ENCODE measurements at regions not wholly inside any gene's neighbourhood (a gene's known extent, or its start where the extent isn't known, plus 50 kb on each side); places are given as distances from the start of the nearest gene placed in this dataset.

DNA sequence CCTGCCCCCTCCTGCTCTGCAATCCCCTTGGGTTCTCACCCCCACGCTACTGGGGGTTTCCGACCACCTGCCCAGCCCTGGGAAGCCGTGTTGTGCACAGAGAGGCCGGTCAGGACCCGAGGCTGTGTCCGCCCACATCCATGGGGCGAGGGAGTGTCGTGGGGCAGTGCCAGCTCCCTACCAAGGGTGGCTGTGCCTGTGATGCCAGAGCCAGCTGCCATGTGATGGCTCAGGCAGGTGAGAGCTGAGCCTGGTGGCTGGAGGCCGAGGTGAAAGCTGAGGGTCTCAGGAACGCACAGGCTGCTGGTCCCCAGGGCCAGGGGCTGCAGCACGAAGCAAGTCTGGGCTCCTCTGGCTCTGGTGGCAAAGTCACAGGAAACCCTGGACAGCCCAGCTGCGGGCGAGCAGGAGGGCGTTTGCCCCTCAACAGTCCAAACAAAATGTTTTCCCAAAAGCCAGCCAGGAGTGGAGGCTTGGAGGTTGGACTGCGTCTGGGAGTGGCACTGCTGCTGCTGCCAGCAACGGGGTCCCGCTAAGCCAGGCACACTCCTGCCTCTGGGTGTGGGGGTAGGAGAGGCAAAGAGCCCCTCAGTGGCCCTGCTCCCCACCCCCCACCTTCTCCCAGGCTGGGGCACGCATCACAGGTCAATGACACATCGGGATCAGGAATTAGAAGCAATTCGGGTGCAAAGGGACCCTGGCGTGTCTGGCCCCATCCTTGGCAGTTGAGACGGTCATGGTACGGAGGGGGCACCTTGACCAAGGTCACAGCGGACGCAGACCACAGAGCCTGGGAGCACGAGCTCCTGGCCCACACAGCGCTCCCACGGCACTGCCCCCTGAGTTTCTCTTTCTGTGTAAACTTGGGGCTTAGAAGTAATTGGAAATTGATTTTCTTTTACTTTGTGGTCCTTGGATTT lies 72.4 kb upstream of the GPC1 start:
- Mint-ChIP-seq H3K4me1 (ENCODE audit: low read depth) (no peaks in the 10 kb centered on the region), H3K4me3 (no peak overlapping the region), H3K27ac (no peak overlapping the region), H3K36me3 (ENCODE audit: low read depth) (no peaks in the 10 kb centered on the region), H3K9me3 (peaks cover 8% of the 10 kb centered on the region), H3K27me3 (no peaks in the 10 kb centered on the region)

DNA sequence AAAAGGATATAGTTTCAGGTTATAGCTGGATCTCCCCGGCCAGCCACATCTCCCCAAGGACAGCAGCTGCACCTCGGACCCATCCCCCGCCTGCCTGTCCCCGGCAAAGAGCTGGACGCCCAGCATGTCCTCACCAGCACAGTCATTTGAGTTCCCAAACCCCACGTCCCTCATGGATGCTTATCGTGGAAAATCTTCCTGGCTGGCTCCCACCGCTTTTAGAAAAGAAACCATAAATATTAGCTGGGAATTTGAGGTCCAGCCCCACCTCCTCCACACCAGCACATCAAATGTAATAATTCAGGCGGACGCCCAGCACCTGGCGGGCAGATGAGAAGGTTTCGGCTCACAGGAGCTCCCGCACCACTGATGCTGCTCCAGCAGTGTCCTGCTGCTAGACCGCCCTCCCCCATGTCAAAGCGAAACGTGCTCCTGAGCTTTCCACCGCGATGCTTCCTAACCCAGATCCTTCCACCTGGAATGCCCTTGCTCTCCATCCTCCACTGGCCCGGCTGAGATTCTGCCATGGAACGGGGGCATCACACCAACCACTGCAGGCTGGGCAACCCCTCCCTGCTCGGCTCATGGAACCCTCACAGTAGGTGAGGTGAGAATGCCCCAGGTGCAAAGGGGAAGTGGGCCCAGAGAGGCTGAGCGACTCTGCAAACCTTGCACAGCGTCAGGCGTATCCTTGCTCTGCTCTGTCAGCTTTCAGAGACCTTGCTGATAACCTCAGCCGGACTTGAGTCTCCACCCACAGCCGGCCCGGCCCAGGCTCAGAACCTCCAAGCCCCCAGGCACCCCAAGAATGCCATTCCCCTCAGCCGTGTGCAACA lies 71.5 kb upstream of the GPC1 start:
- Mint-ChIP-seq H3K27ac (no peak overlapping the region), H3K4me1 (ENCODE audit: low read depth) (no peaks in the 10 kb centered on the region), H3K4me3 (no peak overlapping the region), H3K36me3 (ENCODE audit: low read depth) (no peaks in the 10 kb centered on the region), H3K27me3 (no peaks in the 10 kb centered on the region), H3K9me3 (peaks cover 8% of the 10 kb centered on the region)

DNA sequence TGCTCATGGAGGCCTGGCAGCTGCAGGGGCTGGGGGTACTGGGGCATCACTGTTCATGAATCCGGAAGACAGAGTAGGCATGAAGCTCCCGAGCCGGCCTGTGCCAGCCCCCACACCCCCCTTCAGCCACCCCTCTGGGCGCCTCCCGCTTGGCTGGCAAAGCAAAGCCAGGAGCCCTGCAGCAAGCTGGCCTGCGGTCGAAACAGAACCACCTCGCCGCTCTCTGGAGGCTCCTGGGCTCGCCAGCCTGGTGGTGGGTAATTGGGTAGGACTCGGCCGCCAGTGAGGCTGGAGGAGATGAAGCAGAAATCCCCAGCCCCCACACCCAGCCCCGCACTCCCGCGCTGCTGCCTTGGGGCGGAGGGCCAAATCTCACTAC lies 70.9 kb upstream of the GPC1 start:
- Mint-ChIP-seq H3K4me3 (no peak overlapping the region), H3K27ac (no peak overlapping the region)

DNA sequence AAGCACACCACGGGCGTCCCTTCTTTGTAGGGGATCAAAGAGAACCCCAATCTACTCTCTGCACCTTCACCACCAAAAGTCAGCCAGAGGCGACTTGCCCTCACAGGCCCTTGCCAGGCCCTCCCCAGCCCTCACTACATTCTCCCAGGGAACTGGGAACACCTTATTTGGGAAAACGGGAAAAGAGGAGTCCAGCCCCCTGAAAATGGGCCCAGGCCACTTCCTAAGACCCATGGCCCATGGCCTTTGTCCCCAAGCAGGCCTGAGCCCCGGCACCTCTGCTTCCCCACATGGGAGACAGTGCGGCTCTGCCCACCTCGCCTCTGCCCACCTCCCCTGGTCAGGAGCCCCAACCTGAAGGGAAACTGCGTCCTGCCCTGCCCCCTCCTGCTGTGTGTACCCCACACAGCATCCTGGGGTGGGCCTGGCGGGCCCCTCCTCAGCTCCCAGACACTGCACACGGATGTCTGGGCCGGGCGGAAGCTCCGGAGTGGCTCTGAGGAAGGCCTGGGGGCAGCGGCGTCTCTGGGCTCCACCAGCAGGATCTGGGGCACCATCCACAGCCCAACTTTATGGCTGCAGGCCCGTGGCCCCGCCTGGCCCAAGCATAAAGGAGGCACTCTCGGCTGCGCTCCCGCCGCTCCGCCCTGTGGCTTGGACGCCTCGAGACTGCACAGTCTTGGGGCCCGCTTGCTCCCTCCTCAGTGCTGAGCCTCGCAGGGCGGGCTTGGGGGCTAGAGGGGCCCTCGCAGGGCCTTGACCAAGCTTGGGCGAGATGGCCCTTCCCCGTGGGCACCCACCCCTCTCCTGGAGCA lies 70.3 kb upstream of the GPC1 start:
- Mint-ChIP-seq H3K27me3 (no peaks in the 10 kb centered on the region), H3K27ac (no peak overlapping the region), H3K4me3 (no peak overlapping the region)

More for the DNA sequence above, 70.9 kb upstream of the GPC1 start:
- Mint-ChIP-seq H3K4me1 (ENCODE audit: low read depth) (no peaks in the 10 kb centered on the region), H3K36me3 (ENCODE audit: low read depth) (no peaks in the 10 kb centered on the region), H3K9me3 (peaks cover 8% of the 10 kb centered on the region), H3K27me3 (no peaks in the 10 kb centered on the region)

DNA sequence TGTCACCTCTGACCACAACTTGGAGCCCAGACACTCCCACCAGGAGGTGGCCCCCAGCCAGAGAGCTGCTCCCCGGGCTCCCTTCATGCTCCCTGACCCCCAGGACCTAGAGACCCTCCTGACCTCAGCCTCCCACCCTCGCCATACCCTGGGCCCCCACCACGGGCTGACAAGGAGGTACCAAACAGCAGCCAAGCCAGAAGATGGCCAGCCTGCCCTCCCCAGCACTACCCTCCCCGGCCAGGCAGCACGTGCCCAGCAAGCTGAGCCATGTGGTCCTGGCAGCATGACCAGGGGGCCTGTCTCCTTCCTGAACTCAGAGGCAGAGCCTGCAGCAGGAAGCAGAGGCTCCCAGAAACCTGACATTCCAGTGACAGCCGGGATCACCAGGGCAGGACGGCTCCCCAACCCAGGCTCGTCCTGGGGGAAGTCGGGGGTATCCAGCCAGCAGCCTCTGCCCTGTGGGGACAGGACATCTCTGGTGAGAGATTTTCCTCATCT lies 69.4 kb upstream of the GPC1 start:
- Mint-ChIP-seq H3K4me3 (no peak overlapping the region), H3K27ac (no peak overlapping the region), H3K4me1 (ENCODE audit: low read depth) (no peaks in the 10 kb centered on the region), H3K27me3 (no peaks in the 10 kb centered on the region), H3K36me3 (ENCODE audit: low read depth) (no peaks in the 10 kb centered on the region), H3K9me3 (peaks cover 2% of the 10 kb centered on the region)

More for the DNA sequence above, 70.3 kb upstream of the GPC1 start:
- Mint-ChIP-seq H3K9me3 (peaks cover 8% of the 10 kb centered on the region), H3K4me1 (ENCODE audit: low read depth) (no peaks in the 10 kb centered on the region), H3K36me3 (ENCODE audit: low read depth) (no peaks in the 10 kb centered on the region)

DNA sequence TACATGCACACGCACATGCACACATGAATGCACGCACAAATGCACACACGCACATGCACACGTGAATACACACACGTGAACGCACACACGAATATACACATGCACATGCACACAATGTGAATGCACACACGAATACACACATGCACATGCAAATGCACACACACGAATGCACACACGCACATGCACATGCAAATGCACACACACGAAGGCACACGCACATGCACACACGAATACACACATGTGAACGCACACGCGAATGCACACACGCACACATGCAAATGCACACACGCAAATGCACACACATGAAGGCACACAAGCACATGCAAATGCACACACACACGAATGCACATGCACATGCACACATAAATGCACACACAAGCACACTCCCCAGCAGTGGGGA lies 68.6 kb upstream of the GPC1 start:
- Mint-ChIP-seq H3K4me3 (no peak overlapping the region), H3K4me1 (ENCODE audit: low read depth) (no peaks in the 10 kb centered on the region), H3K9me3 (no peaks in the 10 kb centered on the region), H3K27me3 (no peaks in the 10 kb centered on the region), H3K36me3 (ENCODE audit: low read depth) (no peaks in the 10 kb centered on the region), H3K27ac (no peak overlapping the region)

DNA sequence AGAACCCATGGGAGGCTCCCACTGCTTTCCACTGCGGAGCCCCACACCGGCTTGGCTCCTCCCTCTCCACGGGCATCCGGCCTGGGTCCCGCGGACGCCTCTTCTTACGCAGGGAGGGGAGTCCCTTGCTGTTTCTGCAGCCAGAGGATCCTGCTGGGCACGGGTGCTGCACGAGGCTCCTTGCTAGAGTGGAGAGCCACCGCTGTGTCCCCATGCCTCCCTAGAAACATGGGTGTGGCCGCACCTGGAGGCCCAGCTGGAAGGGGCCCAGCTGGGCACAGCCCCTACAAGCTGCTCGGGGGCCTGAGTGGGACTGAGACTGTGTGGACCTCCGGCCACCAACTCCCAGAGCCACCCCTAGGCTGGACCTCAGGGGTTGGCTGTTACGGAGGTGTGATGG lies 67.7 kb upstream of the GPC1 start:
- H3K4me1 Mint-ChIP-seq (ENCODE audit: low read depth), result no peaks in the 10 kb centered on the region
- H3K27me3 Mint-ChIP-seq, result no peaks in the 10 kb centered on the region
- no peaks in the 10 kb centered on the region for H3K9me3 Mint-ChIP-seq
- H3K36me3 Mint-ChIP-seq (ENCODE audit: low read depth), result no peaks in the 10 kb centered on the region
- H3K27ac Mint-ChIP-seq, result no peak overlapping the region
- no peak overlapping the region for H3K4me3 Mint-ChIP-seq

DNA sequence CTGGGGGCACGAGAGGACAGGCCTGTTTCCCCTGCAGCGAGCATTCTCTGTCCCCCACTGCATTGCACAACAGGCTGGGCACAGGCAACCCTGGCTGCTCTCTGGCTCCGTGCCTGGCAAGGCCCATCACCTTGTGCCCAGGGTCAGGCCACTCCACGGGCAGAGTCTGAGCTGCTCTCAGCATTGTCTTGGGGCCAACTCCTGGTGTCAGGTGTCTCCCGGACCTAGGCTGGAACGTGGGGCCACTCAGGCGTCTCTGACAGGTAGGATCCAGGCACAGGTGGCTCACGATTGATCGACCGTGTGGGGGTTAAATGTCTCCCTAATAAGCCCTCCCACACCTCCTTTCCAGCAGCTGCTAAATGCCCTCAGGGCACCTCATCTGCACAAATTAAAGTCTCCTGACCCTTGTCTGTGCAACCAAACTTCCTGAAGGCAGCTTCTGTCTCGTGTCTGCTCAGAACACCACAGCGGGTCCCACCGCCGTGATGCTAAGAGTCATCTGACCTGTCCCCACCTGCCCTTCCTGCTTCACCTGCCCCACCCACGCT lies 66.6 kb upstream of the GPC1 start:
- Mint-ChIP-seq H3K27me3 (no peaks in the 10 kb centered on the region), H3K36me3 (ENCODE audit: low read depth) (no peaks in the 10 kb centered on the region), H3K4me1 (ENCODE audit: low read depth) (no peaks in the 10 kb centered on the region), H3K9me3 (no peaks in the 10 kb centered on the region), H3K4me3 (no peak overlapping the region), H3K27ac (no peak overlapping the region)

DNA sequence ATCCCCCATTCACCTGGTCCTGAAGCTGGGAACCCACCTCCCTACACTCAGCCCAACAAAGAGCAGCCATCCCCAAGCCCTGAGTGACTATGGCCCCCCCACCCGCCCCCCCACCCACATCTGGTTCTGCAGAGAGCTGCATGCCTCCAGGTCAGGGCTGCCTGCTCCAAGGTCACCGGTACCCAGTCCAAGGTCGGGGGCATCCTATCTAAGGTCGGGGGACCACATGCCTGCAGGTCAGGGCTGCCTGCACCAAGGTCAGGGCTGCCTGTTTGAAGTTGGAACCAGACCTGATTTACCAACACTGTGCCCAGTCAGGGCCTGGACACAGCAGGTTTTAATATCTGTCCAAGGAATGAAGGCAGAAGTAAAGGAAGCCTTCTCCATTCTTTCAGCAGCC lies 66.1 kb upstream of the GPC1 start:
- no peaks in the 10 kb centered on the region for H3K9me3 Mint-ChIP-seq
- no peaks in the 10 kb centered on the region for H3K36me3 Mint-ChIP-seq (ENCODE audit: low read depth)
- H3K27ac Mint-ChIP-seq, result no peak overlapping the region
- no peaks in the 10 kb centered on the region for H3K27me3 Mint-ChIP-seq
- no peak overlapping the region for H3K4me3 Mint-ChIP-seq
- H3K4me1 Mint-ChIP-seq (ENCODE audit: low read depth), result no peaks in the 10 kb centered on the region

DNA sequence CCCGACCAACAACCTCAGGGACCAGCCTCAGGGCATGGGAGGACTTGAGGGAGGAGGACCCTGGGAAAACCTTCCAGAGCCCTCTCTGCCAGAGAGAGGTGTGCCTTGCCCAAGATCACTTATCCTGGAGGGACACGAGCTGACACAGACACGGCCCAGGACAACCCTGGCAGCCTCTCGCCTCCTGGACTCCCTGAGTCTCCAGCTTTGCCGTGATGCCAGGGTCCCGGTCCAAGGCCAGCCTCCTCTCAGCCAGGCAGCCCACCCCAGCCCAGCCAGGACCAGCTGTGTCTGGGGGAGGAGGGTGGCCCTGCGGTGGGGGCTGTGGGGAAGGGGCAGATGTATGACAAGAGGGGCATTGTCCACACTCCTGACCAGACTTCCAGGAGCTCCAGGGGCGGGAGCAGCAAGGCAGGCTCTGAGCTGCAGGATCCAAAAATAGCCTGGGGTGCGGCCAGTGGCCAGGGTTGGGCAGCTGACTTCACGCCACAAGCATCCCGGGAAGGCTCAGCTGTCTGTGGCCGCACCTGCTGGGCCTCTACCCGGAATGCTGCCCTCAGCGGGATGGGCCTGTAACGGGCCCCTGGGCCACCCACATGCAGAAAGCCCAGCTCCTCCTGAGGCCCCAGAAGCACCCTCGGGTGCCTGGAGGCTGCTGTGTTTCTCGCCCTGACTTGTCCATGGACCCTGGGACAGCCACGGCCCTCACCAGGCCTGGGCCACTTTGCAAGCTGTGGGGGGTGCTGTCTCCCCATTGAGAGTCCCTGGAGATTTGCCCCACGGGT lies 65.5 kb upstream of the GPC1 start:
- Mint-ChIP-seq H3K36me3 (ENCODE audit: low read depth) (no peaks in the 10 kb centered on the region), H3K27ac (no peak overlapping the region), H3K27me3 (no peaks in the 10 kb centered on the region), H3K9me3 (no peaks in the 10 kb centered on the region), H3K4me3 (no peak overlapping the region), H3K4me1 (ENCODE audit: low read depth) (no peaks in the 10 kb centered on the region)

DNA sequence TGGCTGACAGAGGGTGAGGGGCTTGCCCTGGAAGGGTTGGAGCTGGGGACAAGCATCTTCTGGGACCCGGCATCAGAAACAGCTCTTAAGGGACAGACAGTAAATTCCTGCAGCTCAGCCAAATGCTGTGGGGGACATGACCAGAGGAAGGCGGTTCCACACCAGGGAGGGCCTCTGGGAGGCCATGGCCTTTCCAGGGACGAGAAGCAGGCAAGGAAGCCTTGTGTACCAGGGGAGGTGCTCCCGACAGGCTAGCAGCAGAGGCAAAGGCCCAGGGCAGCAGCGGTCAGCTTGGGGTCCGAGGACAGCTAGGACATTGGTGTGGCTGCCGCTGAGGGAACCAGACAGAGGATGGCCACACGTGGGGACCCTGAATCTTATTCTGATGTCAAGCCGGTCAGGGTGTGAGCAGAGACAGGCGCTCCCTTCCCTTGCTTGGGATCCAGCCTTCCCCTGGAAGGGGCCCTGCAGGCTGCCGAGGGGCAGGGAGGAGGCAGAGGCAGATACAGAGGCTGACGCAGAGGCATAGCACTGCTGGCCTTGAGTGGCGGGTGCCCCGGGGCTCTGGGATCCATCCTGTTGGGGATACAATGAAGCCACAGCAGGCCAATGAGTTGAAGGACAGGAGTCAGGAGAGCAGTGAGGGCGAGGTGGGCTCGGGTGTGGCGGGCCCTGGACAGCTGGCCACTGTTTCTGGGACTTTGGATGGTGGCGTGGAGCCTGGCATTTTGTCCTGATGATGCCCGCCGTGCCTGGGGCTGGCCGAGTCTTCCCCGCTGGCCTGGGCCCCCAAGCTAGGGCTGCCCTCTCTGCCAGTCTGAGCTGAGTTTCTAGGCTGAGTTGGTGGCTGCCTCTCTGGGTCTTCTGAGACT lies 64.1 kb upstream of the GPC1 start:
- Mint-ChIP-seq H3K4me3 (no peak overlapping the region), H3K4me1 (ENCODE audit: low read depth) (no peaks in the 10 kb centered on the region), H3K27ac (no peak overlapping the region)

DNA sequence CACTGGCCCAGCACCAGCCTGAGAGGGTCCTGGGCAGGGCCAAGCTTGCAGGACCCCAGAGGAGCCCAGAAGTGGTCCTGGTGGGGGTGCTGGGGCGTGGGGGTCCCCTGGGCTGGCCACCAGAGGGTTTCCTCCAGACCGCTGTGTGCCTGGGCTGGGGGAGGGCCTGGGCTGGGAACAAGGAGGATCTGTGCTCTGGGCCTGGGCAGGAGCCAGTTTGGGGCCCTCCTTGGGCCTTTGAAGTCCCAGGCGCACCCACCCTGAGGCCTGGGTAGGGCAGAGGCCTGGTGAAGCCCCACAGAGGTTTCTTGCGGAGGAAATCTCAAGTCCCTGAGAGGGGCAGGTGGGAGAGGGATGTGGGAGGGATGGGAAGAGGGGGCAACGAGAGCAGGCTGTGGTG lies 63.4 kb upstream of the GPC1 start:
- no peak overlapping the region for H3K27ac Mint-ChIP-seq
- H3K4me3 Mint-ChIP-seq, result no peak overlapping the region
- no peaks in the 10 kb centered on the region for H3K9me3 Mint-ChIP-seq
- H3K4me1 Mint-ChIP-seq (ENCODE audit: low read depth), result no peaks in the 10 kb centered on the region
- peaks cover under 1% of the 10 kb centered on the region for H3K27me3 Mint-ChIP-seq
- no peaks in the 10 kb centered on the region for H3K36me3 Mint-ChIP-seq (ENCODE audit: low read depth)

More for the DNA sequence above, 64.1 kb upstream of the GPC1 start:
- Mint-ChIP-seq H3K27me3 (no peaks in the 10 kb centered on the region), H3K36me3 (ENCODE audit: low read depth) (no peaks in the 10 kb centered on the region), H3K9me3 (no peaks in the 10 kb centered on the region)

DNA sequence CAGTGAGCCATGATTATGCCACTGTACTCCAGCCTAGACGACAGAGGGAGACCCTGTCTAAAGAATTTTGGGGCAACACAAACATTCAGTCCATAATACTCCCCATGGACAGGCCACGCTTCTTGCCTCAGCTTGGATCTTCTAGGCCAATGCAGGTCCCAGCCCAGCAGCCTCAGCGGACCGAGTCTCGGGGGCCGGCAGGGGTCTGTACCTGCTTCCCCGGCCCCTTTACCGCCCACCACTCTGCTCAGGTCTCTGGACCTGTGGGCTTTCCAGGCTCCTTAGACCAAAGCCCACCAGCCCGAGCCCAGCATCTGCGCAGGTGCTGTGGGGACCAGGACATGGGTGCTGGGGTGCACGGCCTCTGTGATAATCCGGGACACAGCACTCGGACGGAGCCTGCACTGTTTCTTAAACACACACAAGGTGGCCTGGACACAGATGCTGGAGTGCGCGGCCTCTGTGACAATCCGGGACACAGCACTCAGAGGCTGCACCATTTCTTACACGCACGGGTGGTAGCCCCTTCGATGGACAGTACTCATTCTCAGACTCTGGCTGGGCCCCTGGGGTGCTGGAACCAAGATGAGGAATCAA lies 62.1 kb upstream of the GPC1 start:
- no peaks in the 10 kb centered on the region for H3K36me3 Mint-ChIP-seq (ENCODE audit: low read depth)
- no peaks in the 10 kb centered on the region for H3K4me1 Mint-ChIP-seq (ENCODE audit: low read depth)
- peaks cover 4% of the 10 kb centered on the region for H3K27me3 Mint-ChIP-seq
- no peak overlapping the region for H3K27ac Mint-ChIP-seq
- H3K9me3 Mint-ChIP-seq, result no peaks in the 10 kb centered on the region
- no peak overlapping the region for H3K4me3 Mint-ChIP-seq
